Erythroblast (primary cell): ENCODE measurements at regions not wholly inside any gene's neighbourhood (a gene's known extent, or its start where the extent isn't known, plus 50 kb on each side); places are given as distances from the start of the nearest gene placed in this dataset.

ENCODE experiments used
- GATA1 ChIP-seq: IDR thresholded peaks from 2 replicates; pipeline ENCODE4 v1.6.1; 2011; ENCODE audit warnings: low read depth, mild to moderate bottlenecking, control low read depth, low read length, moderate library complexity
- POLR2A ChIP-seq: IDR thresholded peaks from 2 replicates; pipeline ENCODE4 v1.6.1; 2011; ENCODE audit warnings: mild to moderate bottlenecking, low read length

DNA sequence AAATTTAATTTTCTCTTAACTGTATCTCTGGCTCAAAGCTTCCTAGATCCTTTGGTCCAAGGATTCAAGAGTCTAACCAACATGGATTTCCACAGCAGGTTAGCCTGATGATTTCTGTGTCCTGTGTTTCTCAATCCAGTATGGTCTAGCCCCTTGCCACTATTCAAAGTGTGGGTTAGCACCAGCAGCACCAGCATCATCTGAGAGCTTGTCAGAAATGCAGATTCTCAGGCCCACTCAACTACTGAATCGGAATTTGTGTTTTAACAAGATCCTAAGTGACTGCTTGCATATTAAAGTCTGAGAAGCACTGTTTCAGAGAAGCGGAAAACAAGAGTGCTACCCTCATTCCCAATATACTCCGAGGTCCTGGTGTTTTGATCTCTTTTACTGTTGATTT, 133.8 kb upstream of the PRDM1 start:
- TF ChIP-seq POLR2A: no peak
- TF ChIP-seq GATA1: no peak
